Fibroblast of skin of left quadriceps (primary cell): ENCODE measurements at regions not wholly inside any gene's neighbourhood (a gene's known extent, or its start where the extent isn't known, plus 50 kb on each side); places are given as distances from the start of the nearest gene placed in this dataset.
"Not testable (repeated sequence)": the region's sequence is repeated elsewhere in the genome, so short reads cannot be mapped to it uniquely, and the experiment has no call there.

Experiments used
- DNase-seq, 2 experiments: peaks; one replicate each; pipeline ENCODE4 v3.0.0-alpha.2; 2013; ENCODE audit warnings: low read depth in 2 of 2

GRCh38 chr10:42986633-42987032, 90.2 kb upstream of the RET start:
- DNase-seq, result no peak

- no peak for DNase-seq
Measured at GRCh38 chr10:42987121-42987541, 89.7 kb upstream of the RET start.

DNA sequence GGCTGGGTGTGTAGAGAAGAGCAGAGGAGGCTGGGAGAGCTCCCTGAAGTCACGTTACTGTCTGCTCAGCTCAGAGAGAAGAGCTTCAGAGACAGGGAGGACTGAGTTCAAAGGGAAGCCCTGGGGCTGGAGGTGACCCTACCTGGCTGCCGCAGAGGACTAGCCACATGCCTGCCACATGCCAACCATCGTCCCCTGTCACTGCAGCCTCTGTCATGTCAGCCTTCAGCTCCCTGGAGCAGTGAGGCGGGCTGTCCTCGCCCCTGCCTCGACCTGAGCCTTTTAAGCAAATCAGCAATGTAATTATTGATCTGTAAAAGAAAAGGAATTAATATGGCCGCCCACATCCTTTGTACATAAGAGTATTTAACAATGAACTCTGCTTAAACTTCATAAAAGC, 89.3 kb upstream of the RET start:
- DNase-seq, result no peak

- no peak for DNase-seq
Measured at GRCh38 chr10:42988069-42988468, 88.8 kb upstream of the RET start.

GRCh38 chr10:42988517-42989395, 88.1 kb upstream of the RET start:
- DNase-seq, result no peak

- no peak for DNase-seq
Measured at GRCh38 chr10:42989481-42989921, 87.4 kb upstream of the RET start.

GRCh38 chr10:42990016-42990720, 86.7 kb upstream of the RET start:
- no peak for DNase-seq

GRCh38 chr10:42990721-42991441, 86.0 kb upstream of the RET start:
- no peak for DNase-seq

- no peak for DNase-seq
Measured at GRCh38 chr10:42991442-42992098, 85.3 kb upstream of the RET start.

GRCh38 chr10:42992156-42992956, 84.5 kb upstream of the RET start:
- no peak for DNase-seq

DNA sequence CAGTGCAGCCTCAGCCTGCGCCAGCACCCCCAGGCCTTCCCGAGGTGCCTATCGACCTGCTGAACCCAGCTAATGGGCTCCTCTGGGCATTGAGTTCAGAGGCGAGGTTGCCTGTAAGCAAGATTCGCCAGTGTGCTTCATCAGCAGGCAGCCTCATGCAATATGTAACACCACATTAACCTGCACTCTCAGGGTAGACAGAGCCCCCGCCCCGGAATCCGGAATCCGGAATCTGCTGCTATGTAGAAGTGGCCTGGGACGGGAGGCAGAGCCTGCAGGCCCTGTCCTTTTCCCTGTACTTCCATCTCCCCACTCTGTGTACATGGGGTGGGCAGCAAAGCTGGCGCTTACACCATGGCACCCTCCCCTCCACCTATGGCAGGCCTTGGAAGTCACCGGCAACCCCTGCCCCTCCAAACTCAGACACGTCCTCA, 83.9 kb upstream of the RET start:
- no peak for DNase-seq

DNA sequence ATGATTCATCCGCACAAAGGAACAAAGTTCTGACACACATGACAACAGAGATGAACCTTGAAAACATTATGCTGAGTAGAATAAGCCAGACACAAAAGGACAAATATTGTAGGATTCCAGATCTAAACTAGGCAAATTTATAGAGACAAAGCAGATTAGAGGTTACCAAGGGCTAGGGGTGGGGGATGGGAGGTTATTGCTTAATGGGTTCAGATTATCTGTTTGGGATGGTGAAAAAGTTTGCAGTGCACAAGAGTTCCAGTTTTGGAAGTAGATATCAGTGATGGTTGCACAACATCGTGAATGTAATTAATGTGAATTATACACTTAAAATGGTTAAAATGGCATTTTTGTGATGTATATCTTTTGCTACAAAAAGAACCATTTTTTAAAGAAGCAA, 82.0 kb upstream of the RET start:
- DNase-seq, result not testable (repeated sequence)

- no peak for DNase-seq
Measured at GRCh38 chr10:42995537-42995936, 81.3 kb upstream of the RET start.

DNA sequence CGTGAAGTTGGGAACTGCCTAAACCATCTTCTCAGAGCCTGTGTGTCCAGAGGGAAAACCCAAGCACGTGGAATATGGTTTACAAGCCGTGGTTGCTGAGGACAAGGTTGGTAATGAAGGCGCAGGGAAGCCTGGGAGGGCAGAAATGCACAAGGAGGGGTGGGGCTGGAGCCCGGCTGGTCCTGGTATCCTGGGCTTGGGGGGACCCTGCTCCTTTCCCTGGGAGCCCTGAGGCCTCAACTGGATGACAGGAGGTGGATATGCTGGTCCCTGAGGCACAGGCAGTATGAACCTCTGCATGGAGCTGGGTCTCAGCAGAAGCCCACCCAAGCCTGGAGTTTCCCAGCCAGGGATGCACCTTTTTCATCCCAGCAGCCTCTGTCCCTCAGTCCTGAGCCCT, 80.3 kb upstream of the RET start:
- DNase-seq, result no peak

- DNase-seq, result no peak
Measured at GRCh38 chr10:42997151-42997848, 79.6 kb upstream of the RET start.

- DNase-seq, result no peak
Measured at GRCh38 chr10:42997849-42998165, 79.1 kb upstream of the RET start.

DNA sequence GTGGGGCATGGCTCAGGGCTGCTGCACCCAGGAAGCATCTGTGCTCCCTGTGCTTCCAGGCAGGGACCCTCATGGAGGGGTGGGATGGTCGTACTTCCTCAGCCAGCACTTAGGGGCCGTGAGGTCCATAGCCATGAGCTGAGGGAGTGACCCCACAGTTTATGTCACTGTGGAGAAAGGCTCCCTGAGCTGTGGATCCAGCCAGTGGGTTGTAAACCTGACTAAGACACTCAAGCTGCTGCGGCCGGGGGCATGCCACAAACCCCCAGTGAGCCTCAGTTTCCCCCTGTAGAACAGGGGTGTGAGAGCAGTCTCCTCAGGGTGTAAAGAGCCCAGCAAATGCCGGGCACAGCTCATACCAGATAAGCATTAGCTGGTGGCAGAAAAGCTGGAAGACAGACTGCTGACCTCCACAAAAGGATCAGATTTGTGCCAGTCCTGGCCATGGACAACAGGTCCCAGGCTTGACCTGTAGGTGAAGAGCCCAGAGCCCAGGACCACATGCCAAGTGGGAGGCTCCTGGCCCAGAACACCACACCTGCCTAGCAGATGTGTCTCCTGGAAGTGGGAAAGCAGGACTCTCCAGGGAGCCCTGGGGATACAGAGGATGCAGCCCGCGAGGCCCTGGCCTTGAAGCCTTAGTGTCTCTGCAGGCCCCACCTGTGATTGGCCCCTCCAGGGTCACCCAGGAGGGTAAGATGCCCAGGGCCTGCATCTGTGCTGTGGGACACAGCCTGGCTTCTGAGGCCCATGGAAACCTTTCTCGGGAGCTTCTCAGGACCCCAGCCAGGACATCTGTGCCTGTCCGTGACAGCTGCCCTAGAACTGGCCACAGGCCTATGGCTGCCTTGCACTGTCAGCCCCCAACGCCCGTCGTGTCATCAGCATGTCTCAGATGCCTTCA, 78.1 kb upstream of the RET start:
- DNase-seq, result no peak

DNA sequence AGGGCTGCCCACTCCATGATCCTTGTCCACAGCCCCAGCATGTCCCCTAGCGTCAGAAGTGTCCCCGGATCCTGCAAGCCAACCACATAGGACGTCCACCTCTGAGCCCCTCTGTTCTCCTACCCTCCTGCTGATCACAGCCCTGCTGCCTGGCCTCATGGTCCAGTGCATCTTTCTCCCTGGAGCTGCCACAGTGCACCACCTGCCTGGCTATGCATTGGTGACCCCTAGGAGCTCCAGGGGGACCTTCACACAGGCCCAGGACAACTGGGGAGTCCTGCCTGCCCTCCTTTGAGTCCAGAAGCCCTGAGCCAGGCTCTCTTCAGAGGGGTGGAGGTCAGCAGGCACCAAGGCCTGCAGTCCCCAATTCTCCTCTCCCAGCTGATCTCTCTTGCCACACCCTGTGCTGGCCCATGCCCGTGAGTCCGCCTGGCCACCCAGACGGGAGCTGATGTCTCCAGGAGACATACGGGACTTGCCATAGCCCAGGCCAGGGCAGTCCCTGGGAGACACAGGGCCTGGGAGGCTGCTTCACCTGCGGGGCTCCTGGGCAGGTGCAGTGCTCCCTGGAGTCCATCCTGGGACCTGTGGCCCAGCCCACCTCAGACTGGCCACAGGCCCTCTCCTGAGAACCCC, 77.4 kb upstream of the RET start:
- DNase-seq, result no peak

- no peak for DNase-seq
Measured at GRCh38 chr10:43000021-43000411, 76.9 kb upstream of the RET start.
